Occipital lobe (tissue), 1 donor: ENCODE measurements at regions not wholly inside any gene's neighbourhood (a gene's known extent, or its start where the extent isn't known, plus 50 kb on each side); places are given as distances from the start of the nearest gene placed in this dataset.

Source experiments
- DNase-seq: peaks from one replicate; lab custom pipeline; 2025; lab: John Stamatoyannopoulos, UW

- DNase-seq: no peak
Measured at GRCh38 chr6:140156131-140156530, 781.7 kb upstream of the CITED2 start.

DNA sequence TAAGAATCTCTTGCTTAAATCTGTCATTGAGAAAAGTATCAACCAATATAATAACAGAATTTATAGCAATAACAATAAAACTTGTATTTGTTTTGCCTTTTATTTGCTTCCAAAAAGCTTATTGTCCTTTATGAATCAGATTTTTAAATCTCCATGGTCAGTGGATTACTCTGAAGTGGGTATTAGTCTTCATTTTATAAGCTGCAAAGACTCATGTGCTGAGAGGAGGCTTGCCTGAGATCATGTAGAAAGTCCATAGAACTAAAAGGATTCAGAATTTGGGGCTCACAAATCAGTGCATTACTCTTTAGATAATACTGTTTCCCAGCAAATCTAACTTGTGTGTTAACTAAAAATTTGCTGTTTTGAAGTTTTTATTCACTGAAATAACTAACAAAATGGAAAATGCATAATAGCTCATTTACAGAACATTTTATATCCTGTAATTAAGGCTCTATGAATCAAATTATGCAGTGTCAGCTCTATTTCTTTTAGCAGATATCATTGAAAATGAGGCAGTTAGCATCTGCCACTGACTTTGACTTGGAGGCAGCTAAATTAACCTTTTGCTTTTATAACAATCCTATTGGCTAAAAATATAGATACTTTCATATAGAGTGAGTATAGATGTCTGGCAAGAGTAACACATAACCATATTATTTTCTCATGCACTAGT, 781.1 kb upstream of the CITED2 start:
- no peak for DNase-seq

DNA sequence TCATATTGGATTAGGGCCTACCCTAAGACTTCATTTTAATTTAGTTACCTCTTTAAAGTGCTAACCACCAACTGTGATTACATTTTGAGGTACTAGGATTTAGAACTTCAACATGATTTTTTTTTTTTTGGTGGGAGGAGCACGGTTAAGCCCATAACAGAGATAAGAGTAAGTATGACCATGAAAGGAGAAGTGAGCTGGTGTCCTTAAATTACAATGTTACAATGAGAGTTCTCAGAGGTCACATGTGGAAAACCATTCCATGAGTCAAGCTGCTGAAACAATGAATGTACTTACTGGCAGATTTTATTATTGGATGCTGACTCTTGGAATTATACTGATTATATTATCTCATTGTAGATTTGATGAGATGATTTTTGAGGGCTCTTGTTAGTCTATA, 779.3 kb upstream of the CITED2 start:
- no peak for DNase-seq

DNA sequence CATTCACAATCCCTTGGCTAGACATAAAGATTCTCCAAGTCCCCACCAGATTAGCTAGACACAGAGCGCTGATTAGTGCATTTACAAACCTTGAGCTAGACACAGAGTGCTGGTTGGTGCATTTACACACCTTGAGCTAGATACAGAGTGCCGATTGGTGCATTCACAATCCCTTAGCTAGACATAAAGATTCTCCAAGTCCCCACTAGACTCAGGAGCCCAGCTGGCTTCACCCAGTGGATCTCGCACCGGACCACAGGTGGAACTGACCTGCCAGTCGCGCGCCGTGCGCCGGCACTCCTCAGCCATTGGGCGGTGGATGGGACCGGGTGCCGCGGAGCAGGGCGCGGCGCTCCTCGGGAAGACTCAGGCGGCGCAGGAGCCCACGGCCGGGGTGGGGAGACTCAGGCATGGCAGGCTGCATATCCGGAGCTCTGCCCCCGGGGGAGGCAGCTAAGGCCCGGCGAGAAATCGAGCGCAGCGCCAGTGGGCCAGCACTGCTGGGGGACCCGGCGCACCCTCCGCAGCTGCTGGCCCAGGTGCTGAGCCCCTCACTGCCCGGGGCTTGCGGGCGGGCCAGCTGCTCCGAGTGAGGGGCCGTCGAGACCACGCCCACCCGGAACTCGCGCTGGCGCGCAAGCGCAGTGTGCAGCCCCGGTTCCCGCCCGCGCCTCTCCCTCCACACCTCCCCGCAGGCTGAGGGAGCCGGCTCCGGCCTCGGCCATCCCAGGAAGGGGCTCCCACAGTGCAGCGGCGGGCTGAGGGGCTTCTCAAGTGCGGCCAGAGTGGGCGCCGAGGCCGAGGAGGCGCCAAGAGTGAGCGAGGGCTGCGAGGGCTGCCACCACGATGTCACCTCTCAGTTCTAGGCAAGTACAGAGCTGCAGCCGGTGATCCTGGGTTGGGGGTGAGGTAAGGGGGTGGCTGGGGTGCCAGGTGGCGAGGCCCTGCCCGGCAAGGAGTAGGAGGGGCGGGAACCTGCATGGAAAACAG, 773.7 kb upstream of the CITED2 start:
- DNase-seq: peak; percentile 2

DNA sequence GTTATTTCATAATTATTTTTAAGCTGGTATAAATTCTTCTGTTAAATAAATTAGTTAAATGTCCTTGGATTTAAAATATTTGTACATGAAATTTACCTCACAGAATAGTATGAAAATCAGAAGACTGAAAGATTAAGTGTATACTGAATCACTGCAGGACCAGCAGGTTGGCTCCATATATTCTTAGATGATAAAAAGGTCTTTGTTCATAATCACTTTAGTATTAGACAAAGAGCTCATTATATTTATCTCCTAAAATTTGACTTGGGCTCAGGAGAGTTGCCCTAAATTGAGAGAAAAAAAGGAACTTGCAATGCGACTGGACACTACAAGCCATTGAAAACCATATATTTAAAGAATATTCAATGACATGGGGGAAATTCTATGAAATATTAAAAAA, 766.4 kb upstream of the CITED2 start:
- no peak for DNase-seq

DNA sequence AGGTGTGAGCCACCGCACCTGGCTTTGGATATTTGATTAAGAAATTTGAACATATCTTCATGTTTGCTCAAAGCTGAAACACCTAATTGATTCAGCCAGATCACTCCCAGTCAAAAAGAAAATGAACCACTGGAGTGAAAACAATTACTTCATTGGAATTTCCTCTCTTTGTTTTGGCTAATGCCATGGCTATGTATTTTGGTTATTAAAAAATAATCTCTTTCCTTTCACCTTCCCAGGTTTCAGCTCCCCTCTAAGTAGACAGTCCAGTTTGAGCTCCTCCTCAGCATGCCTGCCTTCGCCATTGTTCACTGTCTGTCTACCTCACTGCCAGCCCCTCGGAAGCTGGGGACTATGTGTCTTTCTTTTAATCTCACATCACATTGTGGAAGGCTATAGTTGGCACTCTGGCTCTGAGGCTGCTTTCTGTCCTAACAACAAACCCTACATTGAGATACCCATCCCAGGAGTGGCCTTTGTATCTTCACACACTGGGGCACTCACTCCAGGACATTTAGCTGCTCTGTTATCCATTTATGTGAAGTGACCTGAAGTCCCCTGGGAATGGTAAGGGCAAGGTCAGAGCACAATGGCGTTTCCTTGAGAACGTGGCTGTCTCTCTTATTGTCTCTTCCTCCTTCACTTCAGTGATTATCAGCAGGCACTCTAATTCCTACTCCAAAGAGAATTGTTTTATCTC, 764.0 kb upstream of the CITED2 start:
- no peak for DNase-seq

- DNase-seq: no peak
Measured at GRCh38 chr6:140134224-140134623, 759.8 kb upstream of the CITED2 start.

DNA sequence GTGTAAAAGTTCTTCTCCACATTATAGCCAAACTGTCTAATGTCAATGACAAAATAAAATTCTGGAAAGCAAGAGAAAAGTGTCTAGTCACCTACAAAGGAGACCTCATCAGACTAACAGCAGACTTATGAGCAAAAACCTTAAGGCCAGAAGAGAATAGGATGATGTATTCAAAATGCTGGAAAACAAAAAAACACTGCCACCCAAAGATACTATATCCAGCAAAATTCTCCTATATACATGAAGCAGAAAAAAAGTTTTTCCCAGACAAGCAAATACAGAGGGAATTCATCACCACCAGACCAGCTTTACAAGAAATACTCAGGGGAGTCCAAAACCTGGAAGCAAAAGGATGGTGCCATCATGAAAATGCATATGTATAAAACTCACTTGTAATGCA, 755.6 kb upstream of the CITED2 start:
- no peak for DNase-seq

DNA sequence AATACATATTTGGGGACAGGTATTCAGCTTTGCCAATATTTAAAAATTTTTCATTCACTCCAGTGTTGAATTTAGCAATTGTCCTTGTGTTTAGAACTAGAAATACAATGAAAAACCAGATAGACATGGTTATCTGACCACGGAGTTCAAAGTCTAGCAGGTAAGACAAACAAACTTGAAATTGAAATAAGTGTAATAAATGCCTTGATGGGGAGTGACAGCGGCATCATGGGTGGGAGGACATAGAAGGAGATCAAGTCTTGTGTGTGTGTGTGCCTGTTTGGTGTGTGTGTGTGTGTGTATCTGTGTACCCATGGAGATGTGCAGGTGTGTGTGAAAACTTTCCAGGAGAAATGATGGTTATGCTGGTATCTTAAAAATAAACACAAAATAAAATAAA, 750.0 kb upstream of the CITED2 start:
- DNase-seq: no peak

GRCh38 chr6:140108167-140108566, 733.7 kb upstream of the CITED2 start:
- no peak for DNase-seq

GRCh38 chr6:140107216-140107615, 732.8 kb upstream of the CITED2 start:
- no peak for DNase-seq

DNA sequence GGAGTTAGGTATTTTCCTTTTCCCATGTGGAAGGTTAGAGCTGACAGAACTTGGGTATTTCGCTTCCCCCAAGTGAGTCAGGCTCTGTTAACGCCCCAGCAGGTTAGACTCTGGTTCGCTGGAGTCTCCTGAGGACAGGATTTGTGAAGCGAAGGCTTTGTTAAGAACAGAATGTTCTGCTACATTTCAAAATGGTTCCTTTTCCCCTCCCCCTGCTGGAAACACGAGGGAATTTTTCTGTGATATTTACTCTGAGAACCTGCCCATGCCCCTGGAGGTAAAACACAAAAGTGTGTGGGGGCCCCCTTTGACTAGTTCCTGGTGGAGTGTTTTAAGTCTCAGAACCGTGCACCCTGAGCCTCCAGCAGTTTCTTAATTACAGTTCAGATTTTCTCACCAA, 731.4 kb upstream of the CITED2 start:
- no peak for DNase-seq

GRCh38 chr6:140105241-140105640, 730.8 kb upstream of the CITED2 start:
- no peak for DNase-seq

GRCh38 chr6:140101818-140102217, 727.4 kb upstream of the CITED2 start:
- no peak for DNase-seq

GRCh38 chr6:140101367-140101766, 726.9 kb upstream of the CITED2 start:
- DNase-seq: no peak

DNA sequence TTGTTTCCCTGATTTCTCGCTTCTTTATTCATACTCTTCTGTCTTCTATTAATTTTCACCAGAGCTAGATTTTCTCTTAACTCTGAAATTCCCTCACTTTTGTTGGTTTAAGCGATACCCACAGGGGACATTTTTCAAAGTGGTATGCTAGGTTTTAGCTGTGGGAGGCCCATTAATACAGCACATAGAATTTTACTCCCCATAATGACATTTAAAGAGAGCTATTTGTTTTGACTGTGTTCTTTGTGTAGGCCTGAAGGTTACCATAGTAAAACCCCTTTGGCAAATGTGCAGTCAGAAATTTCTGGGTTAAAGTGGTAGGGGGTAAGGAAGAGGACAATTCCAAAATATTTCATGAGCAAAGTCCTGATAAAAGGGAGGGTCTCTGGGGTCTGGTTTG, 721.1 kb upstream of the CITED2 start:
- DNase-seq: no peak

DNA sequence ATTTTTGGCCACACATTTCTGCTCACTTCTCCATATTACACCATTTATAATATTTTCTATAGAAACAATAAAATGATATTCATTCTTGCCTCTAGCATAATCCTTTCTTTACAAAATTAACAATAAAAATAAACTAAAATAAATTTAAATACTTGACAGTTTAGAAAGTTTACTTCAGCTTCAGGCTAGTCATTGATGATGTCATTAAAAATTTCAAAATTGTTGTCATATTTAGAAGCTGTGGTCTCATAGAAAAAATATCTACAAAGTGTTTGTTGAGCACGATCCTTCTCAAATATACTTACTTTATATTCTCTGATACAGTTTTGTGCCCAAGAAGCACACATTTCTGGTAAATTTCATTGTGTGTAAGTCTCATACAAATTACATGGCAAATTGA, 717.4 kb upstream of the CITED2 start:
- no peak for DNase-seq

DNA sequence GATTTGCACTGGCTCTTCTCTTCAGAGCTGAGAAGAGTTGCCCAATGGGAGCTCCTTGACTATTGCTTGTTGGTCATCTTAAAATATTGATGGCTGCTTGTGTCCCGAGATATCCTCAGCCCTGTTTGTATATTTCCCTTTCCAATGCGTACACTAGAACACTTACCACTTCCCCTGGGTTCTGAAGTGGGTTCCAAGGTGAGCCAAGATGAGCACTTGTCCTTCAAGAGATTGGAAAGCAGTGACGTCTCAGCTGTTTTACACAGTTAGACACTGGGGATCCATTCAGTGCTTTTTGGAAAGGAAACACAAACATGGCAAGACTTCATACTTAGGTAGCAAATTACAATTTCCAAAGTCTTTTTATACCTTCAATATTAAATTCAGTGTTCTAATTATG, 716.4 kb upstream of the CITED2 start:
- DNase-seq: no peak

DNA sequence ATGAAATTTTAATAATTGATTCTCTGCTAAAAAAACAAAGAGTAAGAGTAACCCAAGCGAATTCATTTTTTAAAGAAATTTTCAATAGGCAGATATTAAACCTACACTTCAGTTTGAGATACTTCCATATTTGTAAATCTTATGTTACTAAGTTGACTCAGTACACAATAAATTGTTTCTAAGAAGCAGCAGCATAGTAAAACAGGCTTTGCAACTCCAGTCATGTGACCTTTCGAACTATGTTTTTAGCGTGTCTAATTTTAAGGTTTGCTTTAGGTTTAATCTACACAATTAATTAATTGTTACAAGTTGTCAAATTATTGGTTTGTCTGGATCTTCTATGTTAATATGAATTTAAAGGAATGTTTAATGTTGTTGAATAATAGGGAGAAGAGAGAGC, 708.9 kb upstream of the CITED2 start:
- DNase-seq: no peak

- no peak for DNase-seq
Measured at GRCh38 chr6:140082867-140083297, 708.4 kb upstream of the CITED2 start.

DNA sequence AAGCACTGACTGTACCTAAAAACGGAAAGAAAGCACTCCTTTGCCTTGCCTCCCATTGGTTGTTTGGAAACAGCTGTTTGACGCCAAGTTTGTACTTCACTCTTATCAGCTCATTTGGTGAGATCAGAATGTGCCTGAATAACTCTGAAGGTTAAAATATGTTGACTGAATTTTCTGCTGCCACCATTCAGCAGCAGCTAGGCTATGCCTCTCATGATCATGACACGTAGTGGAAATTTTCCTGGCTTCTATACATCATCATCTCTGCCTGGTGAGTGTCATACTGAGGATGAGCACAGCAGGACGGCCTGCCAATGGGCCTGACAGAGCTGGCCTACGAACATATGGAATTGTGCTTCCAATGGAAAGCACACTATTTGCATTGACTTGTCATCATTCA, 704.9 kb upstream of the CITED2 start:
- DNase-seq: peak; percentile 20

GRCh38 chr6:140078561-140079125, 704.2 kb upstream of the CITED2 start:
- no peak for DNase-seq
